PC-9 (cell line): ENCODE measurements at regions not wholly inside any gene's neighbourhood (a gene's known extent, or its start where the extent isn't known, plus 50 kb on each side); places are given as distances from the start of the nearest gene placed in this dataset.

Experiments
- EZH2 ChIP-seq: fragments of 200-600 bp; sonication (generic); IDR thresholded peaks from 2 replicates; pipeline ENCODE4 v1.8.0; 2017; ENCODE audit warnings: antibody characterized with exemption, low read depth
- TF ChIP-seq, protein P1 (sequence below): fragments of 200-600 bp; sonication (generic); conservative IDR thresholded peaks from 2 replicates; pipeline ENCODE4 v1.6.1; 2017; ENCODE audit warnings: mixed run types, antibody characterized with exemption, mild to moderate bottlenecking, moderate library complexity

DNA sequence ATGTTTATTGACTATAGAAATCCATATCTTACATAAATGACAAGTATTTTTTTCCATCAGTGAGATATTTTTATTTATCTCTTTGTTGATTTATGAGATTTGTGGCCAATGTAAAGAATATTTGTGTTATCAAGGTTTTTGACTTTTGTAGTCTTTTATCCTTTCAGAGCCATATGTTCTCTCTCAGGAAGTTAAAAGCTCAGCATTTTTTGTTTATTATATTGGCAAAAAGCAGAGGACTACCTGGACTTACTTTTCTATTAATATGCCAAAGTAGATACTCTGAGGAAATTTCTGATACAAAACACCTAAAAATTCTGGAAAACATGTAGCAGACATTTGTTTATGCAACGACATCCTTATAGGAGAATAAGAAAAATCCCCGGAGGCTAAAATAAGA, 490.3 kb downstream of the SLC6A15 start:
- TF ChIP-seq, protein P1, sequence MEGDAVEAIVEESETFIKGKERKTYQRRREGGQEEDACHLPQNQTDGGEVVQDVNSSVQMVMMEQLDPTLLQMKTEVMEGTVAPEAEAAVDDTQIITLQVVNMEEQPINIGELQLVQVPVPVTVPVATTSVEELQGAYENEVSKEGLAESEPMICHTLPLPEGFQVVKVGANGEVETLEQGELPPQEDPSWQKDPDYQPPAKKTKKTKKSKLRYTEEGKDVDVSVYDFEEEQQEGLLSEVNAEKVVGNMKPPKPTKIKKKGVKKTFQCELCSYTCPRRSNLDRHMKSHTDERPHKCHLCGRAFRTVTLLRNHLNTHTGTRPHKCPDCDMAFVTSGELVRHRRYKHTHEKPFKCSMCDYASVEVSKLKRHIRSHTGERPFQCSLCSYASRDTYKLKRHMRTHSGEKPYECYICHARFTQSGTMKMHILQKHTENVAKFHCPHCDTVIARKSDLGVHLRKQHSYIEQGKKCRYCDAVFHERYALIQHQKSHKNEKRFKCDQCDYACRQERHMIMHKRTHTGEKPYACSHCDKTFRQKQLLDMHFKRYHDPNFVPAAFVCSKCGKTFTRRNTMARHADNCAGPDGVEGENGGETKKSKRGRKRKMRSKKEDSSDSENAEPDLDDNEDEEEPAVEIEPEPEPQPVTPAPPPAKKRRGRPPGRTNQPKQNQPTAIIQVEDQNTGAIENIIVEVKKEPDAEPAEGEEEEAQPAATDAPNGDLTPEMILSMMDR, result no peak
- no peak for TF ChIP-seq EZH2
